BLaER1 treated with 17β-estradiol and CSF1 and Interleukin-3, amounts not matched to agents 10 nM and 100 nM (cell line): ENCODE measurements at regions not wholly inside any gene's neighbourhood (a gene's known extent, or its start where the extent isn't known, plus 50 kb on each side); places are given as distances from the start of the nearest gene placed in this dataset.

Experiments
- H3K27ac ChIP-seq, 11 experiments: shearing (Covaris generic); formaldehyde crosslinking; 2 replicates each; pipeline ENCODE4 v1.8.1; 2022
- H3K27me3 ChIP-seq, 11 experiments: shearing (Covaris generic); formaldehyde crosslinking; 2 replicates each; pipeline ENCODE4 v1.8.1; 2022
- H3K36me3 ChIP-seq, 11 experiments: shearing (Covaris generic); formaldehyde crosslinking; 2 replicates each; pipeline ENCODE4 v1.8.1; 2022
- H3K4me1 ChIP-seq, 10 experiments: shearing (Covaris generic); formaldehyde crosslinking; 2 replicates each; pipeline ENCODE4 v1.8.1; 2022
- H3K4me2 ChIP-seq, 11 experiments: shearing (Covaris generic); formaldehyde crosslinking; 2 replicates each; pipeline ENCODE4 v1.8.1; 2022
- H3K4me3 ChIP-seq, 10 experiments: shearing (Covaris generic); formaldehyde crosslinking; 2 replicates each; pipeline ENCODE4 v1.8.1; 2022
- H3K9ac ChIP-seq, 11 experiments: shearing (Covaris generic); formaldehyde crosslinking; 2 replicates each; pipeline ENCODE4 v1.8.1; 2022
- H3K9me3 ChIP-seq, 11 experiments: shearing (Covaris generic); formaldehyde crosslinking; replicated peaks in 1 of 11; 2 replicates each; pipeline ENCODE4 v1.8.1; 2022
- H4K20me1 ChIP-seq, 11 experiments: shearing (Covaris generic); formaldehyde crosslinking; 2 replicates each; pipeline ENCODE4 v1.8.1; 2022
- Cebpa-rat ChIP-seq, 11 experiments: shearing (Covaris generic); IDR thresholded peaks; 2 replicates each; pipeline ENCODE4 v1.8.1; 2022

DNA sequence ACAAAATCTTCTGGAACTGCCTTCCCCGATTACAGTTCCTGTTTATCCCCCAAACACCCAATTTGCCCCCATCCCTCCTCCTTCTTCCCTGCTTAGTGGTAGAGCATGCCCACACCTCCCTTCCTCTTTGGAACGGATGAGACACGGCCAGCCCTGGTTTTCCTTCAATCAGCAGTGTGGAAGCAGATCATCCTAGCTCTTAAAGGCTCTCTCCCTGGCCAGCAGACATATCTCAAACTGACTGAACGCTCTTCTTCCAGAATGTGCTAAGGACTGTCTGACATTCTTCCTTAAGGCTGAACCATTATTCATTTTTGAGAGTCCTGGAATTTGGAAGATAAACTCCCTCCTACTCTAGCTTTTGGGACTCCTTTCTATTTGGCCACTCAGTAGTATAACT, 161.1 kb downstream of the TRIML1 start:
- Histone ChIP-seq H3K9ac (no peak overlapping the region), H4K20me1 (no peaks in the 10 kb centered on the region), H3K4me1 (0 out of 20 replicates have a peak, but pooled peaks cover 0 to 4% (median 0%) of the 10 kb centered on the region in 10 experiments), H3K27ac (no peak overlapping the region), H3K4me2 (no peak overlapping the region), H3K36me3 (no peaks in the 10 kb centered on the region), H3K27me3 (no peaks in the 10 kb centered on the region), H3K9me3 (peaks cover 0 to 14% (median 0%) of the 10 kb centered on the region in 11 experiments; a peak in 5 of 22 replicates), H3K4me3 (no peak overlapping the region)
- TF ChIP-seq Cebpa-rat (IDR thresholded peaks at IDR 0.05) = no peak

DNA sequence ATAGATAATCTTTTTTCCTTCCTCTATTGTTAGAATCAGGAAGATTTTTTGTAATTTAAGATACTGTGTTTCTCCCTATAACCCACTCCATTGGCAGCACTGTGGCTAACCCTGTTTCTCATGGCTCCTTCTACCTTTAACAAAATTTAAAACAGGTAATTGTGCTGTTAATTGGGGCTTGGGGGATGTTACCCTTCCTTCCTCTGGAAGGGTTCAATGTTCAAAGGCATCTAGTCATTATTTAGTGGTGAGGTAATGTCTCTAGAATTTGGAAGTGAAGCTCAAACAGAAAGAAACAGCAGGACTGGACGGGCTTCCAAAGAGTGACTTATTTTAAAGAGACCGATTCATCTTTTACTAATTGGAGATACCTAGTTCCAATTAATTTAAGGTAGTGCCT, 166.4 kb downstream of the TRIML1 start:
- no peak overlapping the region for H3K4me2 ChIP-seq
- no peak overlapping the region for H3K27ac ChIP-seq
- no peaks in the 10 kb centered on the region for H3K4me1 ChIP-seq
- H3K9ac ChIP-seq = no peak overlapping the region
- H3K9me3 ChIP-seq = peaks cover 0 to 13% (median 0%) of the 10 kb centered on the region in 11 experiments; a peak in 6 of 22 replicates
- TF ChIP-seq Cebpa-rat (IDR thresholded peaks at IDR 0.05) = no peak
- H4K20me1 ChIP-seq = no peaks in the 10 kb centered on the region
- H3K4me3 ChIP-seq = no peak overlapping the region
- H3K36me3 ChIP-seq = no peaks in the 10 kb centered on the region
- no peaks in the 10 kb centered on the region for H3K27me3 ChIP-seq

DNA sequence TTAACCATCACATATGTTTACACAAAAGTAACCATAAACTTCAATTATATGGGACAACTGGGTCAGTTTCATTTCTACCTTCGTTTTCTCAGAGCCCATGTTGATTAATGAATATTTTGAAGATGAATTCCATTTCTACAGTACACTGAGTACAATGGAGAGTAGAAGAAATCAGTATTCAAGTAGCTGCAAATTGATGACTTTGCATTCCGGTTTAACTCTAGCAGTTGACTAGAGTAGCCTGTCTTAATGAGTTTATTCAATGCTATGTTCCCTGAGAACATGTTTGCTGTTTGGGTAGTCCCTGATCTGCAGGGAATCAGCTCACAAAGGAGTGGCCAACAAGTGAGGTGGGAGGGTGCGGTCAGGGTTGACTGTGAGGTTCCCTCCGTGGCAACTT, 168.3 kb downstream of the TRIML1 start:
- Histone ChIP-seq H3K36me3 (no peaks in the 10 kb centered on the region), H3K27me3 (no peaks in the 10 kb centered on the region), H3K4me3 (no peak overlapping the region), H3K9me3 (no peaks in the 10 kb centered on the region; a peak in 2 of 22 replicates), H3K4me1 (no peaks in the 10 kb centered on the region), H4K20me1 (no peaks in the 10 kb centered on the region), H3K9ac (no peak overlapping the region), H3K27ac (no peak overlapping the region), H3K4me2 (no peak overlapping the region)
- no peak for TF ChIP-seq Cebpa-rat (IDR thresholded peaks at IDR 0.05)

DNA sequence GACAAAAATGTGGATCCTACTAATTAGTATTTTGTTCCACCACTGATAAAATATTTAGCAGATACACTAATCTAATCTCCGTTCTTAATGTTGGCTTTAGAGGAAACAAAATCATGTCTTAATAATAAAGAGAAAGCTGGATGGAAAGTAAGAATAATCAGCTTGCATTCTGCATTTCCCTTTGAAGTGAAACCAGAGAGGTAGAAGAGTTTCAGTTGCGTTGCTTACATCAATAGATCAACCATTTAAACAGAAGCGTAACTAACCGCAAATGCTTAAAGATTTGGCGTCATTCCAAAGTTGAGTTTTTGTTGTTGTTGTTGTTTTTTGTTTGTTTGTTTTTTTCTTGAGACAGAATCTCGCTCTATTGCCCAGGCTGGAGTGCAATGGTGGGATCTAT, 168.9 kb downstream of the TRIML1 start:
- no peak overlapping the region for H3K4me2 ChIP-seq
- no peak overlapping the region for H3K27ac ChIP-seq
- H3K9ac ChIP-seq = no peak overlapping the region
- H3K27me3 ChIP-seq = no peaks in the 10 kb centered on the region
- no peaks in the 10 kb centered on the region for H4K20me1 ChIP-seq
- H3K4me1 ChIP-seq = no peaks in the 10 kb centered on the region
- H3K9me3 ChIP-seq = no peaks in the 10 kb centered on the region; a peak in 2 of 22 replicates
- TF ChIP-seq Cebpa-rat (IDR thresholded peaks at IDR 0.05) = no peak
- no peaks in the 10 kb centered on the region for H3K36me3 ChIP-seq
- no peak overlapping the region for H3K4me3 ChIP-seq

- no peaks in the 10 kb centered on the region for H3K4me1 ChIP-seq
- no peak overlapping the region for H3K4me2 ChIP-seq
- H3K27me3 ChIP-seq = no peaks in the 10 kb centered on the region
- H3K9ac ChIP-seq = no peak overlapping the region
- TF ChIP-seq Cebpa-rat (IDR thresholded peaks at IDR 0.05) = no peak
- no peak overlapping the region for H3K27ac ChIP-seq
- no peak overlapping the region for H3K4me3 ChIP-seq
- no peaks in the 10 kb centered on the region for H3K36me3 ChIP-seq
- H3K9me3 ChIP-seq = no peaks in the 10 kb centered on the region
- H4K20me1 ChIP-seq = no peaks in the 10 kb centered on the region
Measured at GRCh38 chr4:188316391-188316790, 177.2 kb downstream of the TRIML1 start.

DNA sequence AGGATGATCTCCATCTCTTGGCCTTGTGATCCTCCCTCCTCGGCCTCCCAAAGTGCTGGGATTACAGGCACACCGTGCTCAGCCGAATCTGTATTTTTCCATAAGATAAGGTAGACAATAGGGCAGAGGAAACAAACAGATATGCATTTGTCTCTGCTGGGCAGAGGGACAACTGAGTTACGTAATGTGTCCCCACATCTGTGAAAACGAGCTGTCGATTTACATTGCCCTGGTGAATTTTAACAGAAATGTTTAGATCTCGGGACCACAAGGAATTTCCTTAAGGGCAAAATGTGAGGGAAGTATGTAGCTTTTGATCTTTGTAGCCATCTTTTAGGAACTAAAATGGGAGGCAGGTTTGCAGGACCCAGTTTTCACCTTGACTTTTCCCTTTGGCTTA, 189.7 kb downstream of the TRIML1 start:
- no peaks in the 10 kb centered on the region for H4K20me1 ChIP-seq
- no peak overlapping the region for H3K27ac ChIP-seq
- H3K27me3 ChIP-seq = no peaks in the 10 kb centered on the region
- H3K9me3 ChIP-seq = no peaks in the 10 kb centered on the region
- H3K4me3 ChIP-seq = no peak overlapping the region
- H3K36me3 ChIP-seq = no peaks in the 10 kb centered on the region
- H3K9ac ChIP-seq = no peak overlapping the region
- H3K4me2 ChIP-seq = no peak overlapping the region
- H3K4me1 ChIP-seq = peaks cover 0 to 5% (median 0%) of the 10 kb centered on the region in 10 experiments; a peak in 2 of 20 replicates
- no peak for TF ChIP-seq Cebpa-rat (IDR thresholded peaks at IDR 0.05)

GRCh38 chr4:188329521-188329920, 190.3 kb downstream of the TRIML1 start:
- H3K27me3 ChIP-seq = no peaks in the 10 kb centered on the region
- H3K9ac ChIP-seq = no peak overlapping the region
- no peak for TF ChIP-seq Cebpa-rat (IDR thresholded peaks at IDR 0.05)
- H3K36me3 ChIP-seq = no peaks in the 10 kb centered on the region
- no peak overlapping the region for H3K27ac ChIP-seq
- no peak overlapping the region for H3K4me3 ChIP-seq
- peaks cover 0 to 5% (median 0%) of the 10 kb centered on the region in 10 experiments; a peak in 2 of 20 replicates for H3K4me1 ChIP-seq
- no peaks in the 10 kb centered on the region for H4K20me1 ChIP-seq
- H3K4me2 ChIP-seq = no peak overlapping the region
- H3K9me3 ChIP-seq = no peaks in the 10 kb centered on the region

- no peaks in the 10 kb centered on the region for H4K20me1 ChIP-seq
- H3K27ac ChIP-seq = no peak overlapping the region
- no peaks in the 10 kb centered on the region for H3K27me3 ChIP-seq
- peaks cover 0 to 5% (median 0%) of the 10 kb centered on the region in 10 experiments; a peak in 2 of 20 replicates for H3K4me1 ChIP-seq
- peaks cover 0 to 10% (median 7%) of the 10 kb centered on the region in 11 experiments; a peak in 7 of 22 replicates for H3K9me3 ChIP-seq
- no peak for TF ChIP-seq Cebpa-rat (IDR thresholded peaks at IDR 0.05)
- no peak overlapping the region for H3K4me2 ChIP-seq
- no peak overlapping the region for H3K9ac ChIP-seq
- H3K36me3 ChIP-seq = no peaks in the 10 kb centered on the region
- no peak overlapping the region for H3K4me3 ChIP-seq
Measured at GRCh38 chr4:188332265-188332664, 193.0 kb downstream of the TRIML1 start.

DNA sequence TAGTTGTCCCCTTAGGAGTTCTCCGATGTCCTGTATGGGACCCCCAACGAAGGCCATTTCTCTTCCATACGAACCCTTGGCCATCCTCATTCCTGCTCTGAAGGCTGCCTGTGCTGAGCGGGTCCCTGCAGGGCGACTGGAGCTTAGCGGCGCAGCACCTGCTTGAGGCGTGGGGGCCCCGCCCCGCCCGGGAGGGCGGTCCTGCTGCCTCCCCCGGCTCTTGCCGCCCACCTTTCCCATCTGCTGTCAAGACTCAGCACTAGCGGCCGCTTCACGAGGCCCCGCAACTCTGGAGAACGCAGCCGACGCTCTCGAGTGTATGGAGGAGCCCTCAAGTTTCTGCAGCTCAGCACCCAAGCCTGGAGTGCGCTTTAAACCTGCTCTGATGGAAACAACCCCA, 197.7 kb downstream of the TRIML1 start:
- H3K4me2 ChIP-seq = no peak overlapping the region
- H3K9me3 ChIP-seq = peaks cover 0 to 13% (median 9%) of the 10 kb centered on the region in 11 experiments; a peak in 8 of 22 replicates
- TF ChIP-seq Cebpa-rat (IDR thresholded peaks at IDR 0.05) = no peak
- no peak overlapping the region for H3K9ac ChIP-seq
- H4K20me1 ChIP-seq = no peaks in the 10 kb centered on the region
- no peak overlapping the region for H3K27ac ChIP-seq
- no peaks in the 10 kb centered on the region for H3K36me3 ChIP-seq
- H3K4me1 ChIP-seq = peaks cover 0 to 5% (median 0%) of the 10 kb centered on the region in 10 experiments; a peak in 2 of 20 replicates
- H3K4me3 ChIP-seq = no peak overlapping the region
- no peaks in the 10 kb centered on the region for H3K27me3 ChIP-seq

DNA sequence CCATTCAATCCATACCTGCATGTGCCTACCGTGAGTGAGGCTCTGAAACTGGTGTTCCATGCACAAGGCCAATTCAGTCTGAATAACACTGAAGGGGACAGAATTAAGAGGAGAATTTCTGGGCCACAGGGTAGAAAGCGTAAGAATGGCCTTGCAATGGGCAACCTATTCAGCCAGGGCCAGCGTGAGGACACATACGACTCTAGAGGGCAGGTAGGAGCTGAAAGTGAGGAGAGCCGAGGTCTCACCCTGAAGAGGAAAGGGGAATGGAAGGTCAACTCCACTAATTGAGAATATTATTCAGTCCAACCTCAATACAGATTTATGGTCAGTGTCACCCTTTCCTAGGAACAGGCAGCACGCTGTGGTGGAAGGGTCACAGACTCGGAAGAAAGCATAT, 202.2 kb downstream of the TRIML1 start:
- Histone ChIP-seq H3K4me3 (no peak overlapping the region), H3K9me3 (peaks cover 0 to 13% (median 7%) of the 10 kb centered on the region in 11 experiments; a peak in 8 of 22 replicates), H4K20me1 (no peaks in the 10 kb centered on the region), H3K4me1 (no peaks in the 10 kb centered on the region), H3K36me3 (no peaks in the 10 kb centered on the region), H3K27ac (no peak overlapping the region), H3K27me3 (no peaks in the 10 kb centered on the region), H3K4me2 (no peak overlapping the region), H3K9ac (no peak overlapping the region)
- TF ChIP-seq Cebpa-rat (IDR thresholded peaks at IDR 0.05) = no peak
